ENCODE measurements at regions not wholly inside any gene's neighbourhood (a gene's known extent, or its start where the extent isn't known, plus 50 kb on each side); places are given as distances from the start of the nearest gene placed in this dataset.
"Not testable (repeated sequence)": the region's sequence is repeated elsewhere in the genome, so short reads cannot be mapped to it uniquely, and the experiment has no call there.

- DNase-seq (ENCODE audit: low read depth in 3 of 3): no peak
These were observed 59.0 kb downstream of the FASLG start for GRCh38 chr1:172717722-172718465.

GRCh38 chr1:172719066-172719627 is 60.2 kb downstream of the FASLG start:
- DNase-seq (ENCODE audit: low read depth in 3 of 3): no peak

GRCh38 chr1:172719694-172720138 is 60.8 kb downstream of the FASLG start:
- no peak for DNase-seq (ENCODE audit: low read depth in 3 of 3)

- DNase-seq (ENCODE audit: low read depth in 3 of 3): no peak
These were observed 61.4 kb downstream of the FASLG start for GRCh38 chr1:172720339-172720738.

GRCh38 chr1:172723251-172723650 is 64.3 kb downstream of the FASLG start:
- no peak for DNase-seq (ENCODE audit: low read depth in 3 of 3)

- DNase-seq (ENCODE audit: low read depth in 3 of 3): no peak
These were observed 65.3 kb downstream of the FASLG start for GRCh38 chr1:172724232-172724631.

- DNase-seq (ENCODE audit: low read depth in 3 of 3): no peak
These were observed 66.1 kb downstream of the FASLG start for GRCh38 chr1:172724765-172725613.

- no peak for DNase-seq (ENCODE audit: low read depth in 3 of 3)
These were observed 67.8 kb downstream of the FASLG start for GRCh38 chr1:172726740-172727139.

GRCh38 chr1:172727275-172727857 is 68.5 kb downstream of the FASLG start:
- DNase-seq (ENCODE audit: low read depth in 3 of 3): no peak

- DNase-seq (ENCODE audit: low read depth in 3 of 3): peak in 2 of 3 donors; percentile 41 to 44
These were observed 69.2 kb downstream of the FASLG start for GRCh38 chr1:172727956-172728603.

- DNase-seq (ENCODE audit: low read depth in 3 of 3): not testable (repeated sequence)
These were observed 69.8 kb downstream of the FASLG start for GRCh38 chr1:172728705-172729104.

GRCh38 chr1:172732427-172732826 is 73.5 kb downstream of the FASLG start:
- DNase-seq (ENCODE audit: low read depth in 3 of 3): no peak

GRCh38 chr1:172733815-172734214 is 74.9 kb downstream of the FASLG start:
- no peak for DNase-seq (ENCODE audit: low read depth in 3 of 3)

GRCh38 chr1:172738389-172738788 is 79.5 kb downstream of the FASLG start:
- no peak for DNase-seq (ENCODE audit: low read depth in 3 of 3)

GRCh38 chr1:172742599-172743500 is 83.9 kb downstream of the FASLG start:
- no peak for DNase-seq (ENCODE audit: low read depth in 3 of 3)

GRCh38 chr1:172745014-172745413 is 86.1 kb downstream of the FASLG start:
- DNase-seq (ENCODE audit: low read depth in 3 of 3): peak in 2 of 3 donors; percentile 12 to 41

GRCh38 chr1:172746091-172746949 is 87.4 kb downstream of the FASLG start:
- no peak for DNase-seq (ENCODE audit: low read depth in 3 of 3)

GRCh38 chr1:172748201-172748600 is 89.3 kb downstream of the FASLG start:
- no peak for DNase-seq (ENCODE audit: low read depth in 3 of 3)

- no peak for DNase-seq (ENCODE audit: low read depth in 3 of 3)
These were observed 92.8 kb downstream of the FASLG start for GRCh38 chr1:172751683-172752082.

GRCh38 chr1:172753964-172754363 is 95.1 kb downstream of the FASLG start:
- no peak for DNase-seq (ENCODE audit: low read depth in 3 of 3)
